Activated CD4-positive, alpha-beta T cell treated with anti-CD3 and anti-CD28 coated beads, Interleukin-2, amount 10 ng/mL, durations not matched to agents 24 days and 14 days (primary cell): ENCODE measurements at regions not wholly inside any gene's neighbourhood (a gene's known extent, or its start where the extent isn't known, plus 50 kb on each side); places are given as distances from the start of the nearest gene placed in this dataset.
A peak's percentile ranks its signal among the peaks of the same experiment; 100 is the strongest.

Experiments
- DNase-seq: peaks from one replicate; pipeline ENCODE4 v3.0.0; 2022
- H3K27ac Mint-ChIP-seq: one replicate; pipeline ENCODE4 v1.8.0; 2022; ENCODE audit warnings: mild to moderate bottlenecking, mixed read lengths
- H3K27me3 Mint-ChIP-seq: one replicate; pipeline ENCODE4 v1.8.0; 2022; ENCODE audit warnings: mixed read lengths
- H3K36me3 Mint-ChIP-seq: one replicate; pipeline ENCODE4 v1.8.0; 2022; ENCODE audit warnings: low read depth, mild to moderate bottlenecking, mixed read lengths
- H3K4me1 Mint-ChIP-seq: one replicate; pipeline ENCODE4 v1.8.0; 2021; ENCODE audit warnings: mixed read lengths
- H3K4me3 Mint-ChIP-seq: one replicate; pipeline ENCODE4 v1.8.0; 2022; ENCODE audit warnings: mild to moderate bottlenecking, moderate library complexity, mixed read lengths
- H3K9me3 Mint-ChIP-seq: one replicate; pipeline ENCODE4 v1.8.0; 2021; ENCODE audit warnings: mixed read lengths
- intact Hi-C: fragments of 100-400 bp; cut with micrococcal nuclease; formaldehyde crosslinking; loops from one replicate; pipeline ENCODE4 v1.15.1; 2023

- DNase-seq = peak; percentile 40
- Mint-ChIP-seq H3K9me3 (no peaks in the 10 kb centered on the region), H3K27me3 (no peaks in the 10 kb centered on the region), H3K4me1 (no peaks in the 10 kb centered on the region), H3K27ac (no peak overlapping the region), H3K4me3 (no peak overlapping the region), H3K36me3 (no peaks in the 10 kb centered on the region)
- intact Hi-C loops = no loop called here
Measured at GRCh38 chr16:82344157-82344556, 174.1 kb upstream of the MPHOSPH6 start.

GRCh38 chr16:82341146-82341669 is 171.2 kb upstream of the MPHOSPH6 start:
- Mint-ChIP-seq H3K27ac (no peak overlapping the region), H3K9me3 (no peaks in the 10 kb centered on the region), H3K36me3 (no peaks in the 10 kb centered on the region), H3K27me3 (no peaks in the 10 kb centered on the region), H3K4me1 (no peaks in the 10 kb centered on the region), H3K4me3 (no peak overlapping the region)
- intact Hi-C loops = no loop called here
- DNase-seq = no peak

GRCh38 chr16:82340531-82340930 is 170.5 kb upstream of the MPHOSPH6 start:
- Mint-ChIP-seq H3K36me3 (no peaks in the 10 kb centered on the region), H3K4me3 (no peak overlapping the region), H3K9me3 (no peaks in the 10 kb centered on the region), H3K27me3 (peaks cover under 1% of the 10 kb centered on the region), H3K27ac (no peak overlapping the region), H3K4me1 (no peaks in the 10 kb centered on the region)
- DNase-seq = no peak
- intact Hi-C loops = no loop called here

GRCh38 chr16:82337355-82337754 is 167.3 kb upstream of the MPHOSPH6 start:
- Mint-ChIP-seq H3K27ac (no peak overlapping the region), H3K4me3 (no peak overlapping the region), H3K36me3 (no peaks in the 10 kb centered on the region), H3K4me1 (no peaks in the 10 kb centered on the region), H3K27me3 (peaks cover 3% of the 10 kb centered on the region), H3K9me3 (no peaks in the 10 kb centered on the region)
- intact Hi-C loops = no loop called here
- DNase-seq = no peak

- no peak for DNase-seq
- intact Hi-C loops = no loop called here
- Mint-ChIP-seq H3K27me3 (peaks cover 6% of the 10 kb centered on the region), H3K27ac (no peak overlapping the region), H3K4me3 (no peak overlapping the region), H3K4me1 (no peaks in the 10 kb centered on the region), H3K36me3 (no peaks in the 10 kb centered on the region), H3K9me3 (no peaks in the 10 kb centered on the region)
Measured at GRCh38 chr16:82331974-82332750, 162.1 kb upstream of the MPHOSPH6 start.

GRCh38 chr16:82331397-82331796 is 161.4 kb upstream of the MPHOSPH6 start:
- intact Hi-C loops = no loop called here
- no peak overlapping the region for H3K4me3 Mint-ChIP-seq
- no peaks in the 10 kb centered on the region for H3K36me3 Mint-ChIP-seq
- H3K27ac Mint-ChIP-seq = no peak overlapping the region
- peaks cover 6% of the 10 kb centered on the region for H3K27me3 Mint-ChIP-seq
- H3K9me3 Mint-ChIP-seq = no peaks in the 10 kb centered on the region
- H3K4me1 Mint-ChIP-seq = no peaks in the 10 kb centered on the region
- no peak for DNase-seq

- no peak for DNase-seq
- Mint-ChIP-seq H3K36me3 (no peaks in the 10 kb centered on the region), H3K4me1 (no peaks in the 10 kb centered on the region), H3K27ac (no peak overlapping the region), H3K9me3 (no peaks in the 10 kb centered on the region), H3K4me3 (no peak overlapping the region), H3K27me3 (peaks cover 2% of the 10 kb centered on the region)
- intact Hi-C loops = no loop called here
Measured at GRCh38 chr16:82329504-82330192, 159.6 kb upstream of the MPHOSPH6 start.

GRCh38 chr16:82328881-82329469 is 159.0 kb upstream of the MPHOSPH6 start:
- Mint-ChIP-seq H3K36me3 (no peaks in the 10 kb centered on the region), H3K27ac (no peak overlapping the region), H3K9me3 (peaks cover 4% of the 10 kb centered on the region), H3K4me3 (no peak overlapping the region), H3K4me1 (no peaks in the 10 kb centered on the region), H3K27me3 (peaks cover 2% of the 10 kb centered on the region)
- intact Hi-C loops = no loop called here
- no peak for DNase-seq

GRCh38 chr16:82323171-82323570 is 153.1 kb upstream of the MPHOSPH6 start:
- no peak overlapping the region for H3K27ac Mint-ChIP-seq
- intact Hi-C loops = no loop called here
- H3K4me3 Mint-ChIP-seq = no peak overlapping the region
- H3K9me3 Mint-ChIP-seq = peaks cover 16% of the 10 kb centered on the region
- no peaks in the 10 kb centered on the region for H3K4me1 Mint-ChIP-seq
- no peak for DNase-seq
- H3K27me3 Mint-ChIP-seq = peaks cover 7% of the 10 kb centered on the region
- H3K36me3 Mint-ChIP-seq = no peaks in the 10 kb centered on the region

GRCh38 chr16:82322177-82322576 is 152.2 kb upstream of the MPHOSPH6 start:
- no peak overlapping the region for H3K4me3 Mint-ChIP-seq
- no peaks in the 10 kb centered on the region for H3K4me1 Mint-ChIP-seq

GRCh38 chr16:82319038-82319437 is 149.0 kb upstream of the MPHOSPH6 start:
- Mint-ChIP-seq H3K36me3 (no peaks in the 10 kb centered on the region), H3K27ac (no peak overlapping the region), H3K27me3 (peaks cover 4% of the 10 kb centered on the region), H3K4me1 (no peaks in the 10 kb centered on the region), H3K4me3 (no peak overlapping the region), H3K9me3 (peaks cover 12% of the 10 kb centered on the region)
- DNase-seq = no peak
- intact Hi-C loops = no loop called here

More at GRCh38 chr16:82322177-82322576, 152.2 kb upstream of the MPHOSPH6 start:
- intact Hi-C loops = no loop called here
- Mint-ChIP-seq H3K27me3 (peaks cover 4% of the 10 kb centered on the region), H3K9me3 (peaks cover 16% of the 10 kb centered on the region), H3K27ac (no peak overlapping the region), H3K36me3 (no peaks in the 10 kb centered on the region)
- DNase-seq = no peak

- no peak for DNase-seq
- H3K4me3 Mint-ChIP-seq = no peak overlapping the region
- peaks cover 4% of the 10 kb centered on the region for H3K27me3 Mint-ChIP-seq
- no peak overlapping the region for H3K27ac Mint-ChIP-seq
- H3K9me3 Mint-ChIP-seq = peaks cover 6% of the 10 kb centered on the region
- no peaks in the 10 kb centered on the region for H3K36me3 Mint-ChIP-seq
- H3K4me1 Mint-ChIP-seq = no peaks in the 10 kb centered on the region
- intact Hi-C loops = no loop called here
Measured at GRCh38 chr16:82317411-82318167, 147.6 kb upstream of the MPHOSPH6 start.

GRCh38 chr16:82313754-82314153 is 143.7 kb upstream of the MPHOSPH6 start:
- Mint-ChIP-seq H3K36me3 (no peaks in the 10 kb centered on the region), H3K27ac (no peak overlapping the region), H3K4me1 (no peaks in the 10 kb centered on the region), H3K9me3 (no peaks in the 10 kb centered on the region), H3K27me3 (no peaks in the 10 kb centered on the region), H3K4me3 (no peak overlapping the region)
- intact Hi-C loops = no loop called here
- no peak for DNase-seq
